ENCODE measurements at regions not wholly inside any gene's neighbourhood (a gene's known extent, or its start where the extent isn't known, plus 50 kb on each side); places are given as distances from the start of the nearest gene placed in this dataset.

DNA sequence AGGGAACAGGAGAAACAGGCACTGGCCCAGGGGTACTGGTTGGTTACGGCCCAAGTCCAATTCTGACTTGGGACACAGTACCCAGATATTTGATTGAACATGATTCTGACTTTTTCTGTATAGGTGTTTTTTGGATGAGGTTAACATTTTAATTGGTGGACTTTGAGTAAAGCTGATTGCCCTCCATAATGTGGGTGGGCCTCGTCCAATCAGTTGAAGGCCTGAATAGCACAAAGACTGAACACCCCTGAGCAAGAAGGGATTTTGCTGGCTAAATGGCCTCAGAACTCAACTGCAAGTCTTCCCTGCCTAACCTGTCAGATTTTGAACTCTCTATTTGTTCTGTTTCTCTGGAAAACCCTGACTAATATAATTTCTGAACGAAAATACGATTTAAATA lies 222.6 kb downstream of the TEX36 start:
- H3K4me3 Mint-ChIP-seq, result no peak overlapping the region
- H3K4me1 Mint-ChIP-seq, result peaks cover 34% of the 10 kb centered on the region
- DNase-seq (ENCODE audit: low spot score in 2 of 2, unreplicated experiment in 2 of 2), result no peak
- TF ChIP-seq, protein P1, sequence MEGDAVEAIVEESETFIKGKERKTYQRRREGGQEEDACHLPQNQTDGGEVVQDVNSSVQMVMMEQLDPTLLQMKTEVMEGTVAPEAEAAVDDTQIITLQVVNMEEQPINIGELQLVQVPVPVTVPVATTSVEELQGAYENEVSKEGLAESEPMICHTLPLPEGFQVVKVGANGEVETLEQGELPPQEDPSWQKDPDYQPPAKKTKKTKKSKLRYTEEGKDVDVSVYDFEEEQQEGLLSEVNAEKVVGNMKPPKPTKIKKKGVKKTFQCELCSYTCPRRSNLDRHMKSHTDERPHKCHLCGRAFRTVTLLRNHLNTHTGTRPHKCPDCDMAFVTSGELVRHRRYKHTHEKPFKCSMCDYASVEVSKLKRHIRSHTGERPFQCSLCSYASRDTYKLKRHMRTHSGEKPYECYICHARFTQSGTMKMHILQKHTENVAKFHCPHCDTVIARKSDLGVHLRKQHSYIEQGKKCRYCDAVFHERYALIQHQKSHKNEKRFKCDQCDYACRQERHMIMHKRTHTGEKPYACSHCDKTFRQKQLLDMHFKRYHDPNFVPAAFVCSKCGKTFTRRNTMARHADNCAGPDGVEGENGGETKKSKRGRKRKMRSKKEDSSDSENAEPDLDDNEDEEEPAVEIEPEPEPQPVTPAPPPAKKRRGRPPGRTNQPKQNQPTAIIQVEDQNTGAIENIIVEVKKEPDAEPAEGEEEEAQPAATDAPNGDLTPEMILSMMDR (IDR thresholded peaks at IDR 0.05; ENCODE audit: unreplicated experiment), result no peak
- no peak overlapping the region for H3K27ac Mint-ChIP-seq
- H3K36me3 Mint-ChIP-seq, result no peaks in the 10 kb centered on the region
- no peaks in the 10 kb centered on the region for H3K9me3 Mint-ChIP-seq
- H3K27me3 Mint-ChIP-seq (ENCODE audit: low read depth), result peaks cover under 1% of the 10 kb centered on the region

DNA sequence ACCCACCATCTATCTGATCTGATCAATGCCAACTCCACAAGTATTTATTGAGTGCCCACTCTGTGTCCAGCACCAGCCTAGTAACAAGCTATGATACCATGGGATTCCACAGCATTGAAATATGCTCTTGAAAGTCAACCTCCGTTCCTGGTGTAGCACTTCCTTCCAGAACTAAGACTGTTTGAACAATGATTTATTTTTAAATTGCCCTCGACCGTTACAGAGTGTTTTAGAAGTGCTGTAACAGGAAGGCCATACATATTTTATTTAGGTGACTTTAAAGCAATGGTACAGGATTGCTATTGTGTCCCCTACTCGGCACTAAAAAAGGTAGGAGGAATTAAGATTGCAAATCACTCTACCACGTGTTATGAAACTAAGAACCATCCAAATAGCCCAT lies 225.6 kb downstream of the TEX36 start:
- Mint-ChIP-seq H3K27ac (peak overlapping the region; percentile 66), H3K9me3 (no peaks in the 10 kb centered on the region), H3K4me3 (no peak overlapping the region), H3K27me3 (ENCODE audit: low read depth) (no peaks in the 10 kb centered on the region), H3K36me3 (no peaks in the 10 kb centered on the region), H3K4me1 (peaks cover 45% of the 10 kb centered on the region)
- DNase-seq (ENCODE audit: low spot score in 2 of 2, unreplicated experiment in 2 of 2), result no peak
- TF ChIP-seq, protein P1 (IDR thresholded peaks at IDR 0.05; ENCODE audit: unreplicated experiment), result no peak

DNA sequence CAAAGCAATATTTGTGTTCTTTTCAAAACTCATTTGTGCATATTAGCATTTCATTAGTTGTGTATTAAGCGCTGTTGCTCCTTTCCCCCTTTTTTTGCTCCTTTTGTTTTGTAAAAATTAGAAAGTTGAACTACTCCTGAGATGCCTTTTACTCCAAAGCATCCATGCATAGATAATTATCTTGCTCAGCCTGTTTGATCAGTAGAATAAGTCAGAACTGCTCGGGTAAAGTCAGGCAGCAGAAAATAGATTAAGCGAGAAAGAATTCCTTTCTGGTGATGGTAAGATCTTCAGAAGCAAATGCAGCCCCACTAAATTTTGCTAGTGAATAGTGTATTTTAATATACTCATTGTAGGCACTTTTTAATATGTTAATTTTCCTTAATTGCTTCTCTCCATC lies 227.1 kb downstream of the TEX36 start:
- no peak for DNase-seq (ENCODE audit: low spot score in 2 of 2, unreplicated experiment in 2 of 2)
- no peaks in the 10 kb centered on the region for H3K27me3 Mint-ChIP-seq (ENCODE audit: low read depth)

DNA sequence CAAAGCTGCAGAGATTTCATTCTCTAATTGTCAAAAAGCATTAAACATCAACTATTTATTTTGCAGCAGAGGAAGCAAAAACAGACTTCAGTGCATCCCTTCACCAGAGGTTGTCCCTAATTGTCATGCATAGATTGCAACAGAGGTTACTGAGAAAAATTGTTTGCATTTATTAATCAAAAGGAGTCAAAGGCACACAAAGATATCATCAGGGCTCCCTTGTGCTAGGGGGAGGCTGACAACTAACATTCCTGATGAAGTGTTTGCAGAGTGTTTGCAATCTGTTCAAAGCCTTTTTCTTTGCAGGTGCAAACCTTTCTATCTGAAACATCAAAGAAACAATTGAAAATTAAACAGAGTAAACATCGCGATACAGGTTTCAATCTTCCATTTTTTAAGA lies 227.5 kb downstream of the TEX36 start:
- Mint-ChIP-seq H3K27ac (peak overlapping the region; percentile 3), H3K9me3 (no peaks in the 10 kb centered on the region), H3K4me3 (no peak overlapping the region), H3K27me3 (ENCODE audit: low read depth) (no peaks in the 10 kb centered on the region), H3K4me1 (peaks cover 45% of the 10 kb centered on the region), H3K36me3 (no peaks in the 10 kb centered on the region)
- TF ChIP-seq, protein P1 (IDR thresholded peaks at IDR 0.05; ENCODE audit: unreplicated experiment), result no peak
- DNase-seq (ENCODE audit: low spot score in 2 of 2, unreplicated experiment in 2 of 2), result no peak

More for the DNA sequence above, 227.1 kb downstream of the TEX36 start:
- no peaks in the 10 kb centered on the region for H3K9me3 Mint-ChIP-seq
- H3K4me1 Mint-ChIP-seq, result peaks cover 49% of the 10 kb centered on the region
- H3K36me3 Mint-ChIP-seq, result no peaks in the 10 kb centered on the region
- no peak overlapping the region for H3K4me3 Mint-ChIP-seq
- TF ChIP-seq, protein P1 (IDR thresholded peaks at IDR 0.05; ENCODE audit: unreplicated experiment), result no peak
- peak overlapping the region; percentile 79 for H3K27ac Mint-ChIP-seq

DNA sequence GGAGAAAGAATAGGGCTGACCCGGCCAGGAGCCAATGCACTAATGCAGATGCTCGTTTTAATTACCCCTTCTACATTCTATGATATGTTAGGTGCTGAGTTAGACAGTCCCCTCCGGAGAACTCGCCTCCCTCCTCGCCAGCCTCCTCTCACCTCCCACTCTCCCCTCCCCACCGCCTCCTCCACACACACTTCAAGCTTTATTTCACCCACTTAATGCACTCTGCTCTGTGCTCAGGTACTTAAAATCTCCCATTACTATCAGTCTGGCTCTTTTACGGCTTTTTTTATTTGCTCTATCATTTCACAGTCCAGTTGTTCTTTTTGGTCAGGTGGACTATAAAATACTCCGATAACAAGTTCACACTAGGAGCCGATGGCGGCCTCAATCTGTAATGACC lies 231.6 kb downstream of the TEX36 start:
- no peaks in the 10 kb centered on the region for H3K36me3 Mint-ChIP-seq
- DNase-seq (ENCODE audit: low spot score in 2 of 2, unreplicated experiment in 2 of 2), result no peak
- no peak overlapping the region for H3K4me3 Mint-ChIP-seq
- peaks cover 26% of the 10 kb centered on the region for H3K4me1 Mint-ChIP-seq
- TF ChIP-seq, protein P1 (IDR thresholded peaks at IDR 0.05; ENCODE audit: unreplicated experiment), result no peak
- H3K27me3 Mint-ChIP-seq (ENCODE audit: low read depth), result no peaks in the 10 kb centered on the region
- H3K27ac Mint-ChIP-seq, result no peak overlapping the region
- no peaks in the 10 kb centered on the region for H3K9me3 Mint-ChIP-seq

DNA sequence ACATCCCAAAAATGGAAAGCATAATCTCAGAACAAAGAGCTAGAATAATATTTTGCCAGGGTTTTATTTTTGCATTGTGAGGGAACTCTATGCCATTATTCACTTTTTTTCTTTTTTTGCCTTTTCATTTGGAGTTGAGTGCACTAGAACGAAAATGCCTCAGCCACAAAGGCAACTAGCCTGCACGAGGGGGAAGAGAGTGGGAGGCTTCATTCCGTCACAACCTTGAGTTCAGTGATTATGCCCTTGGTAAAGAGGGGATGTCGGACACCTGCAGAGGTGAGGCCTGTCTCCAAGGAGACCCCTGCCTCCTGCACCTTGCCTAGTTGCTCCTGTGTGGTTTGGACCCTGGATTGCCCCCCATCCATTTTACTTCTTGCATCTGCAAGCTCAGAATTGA lies 232.7 kb downstream of the TEX36 start:
- Mint-ChIP-seq H3K27ac (no peak overlapping the region), H3K4me3 (no peak overlapping the region), H3K9me3 (no peaks in the 10 kb centered on the region), H3K36me3 (no peaks in the 10 kb centered on the region), H3K4me1 (peaks cover 15% of the 10 kb centered on the region), H3K27me3 (ENCODE audit: low read depth) (peaks cover 2% of the 10 kb centered on the region)
- TF ChIP-seq, protein P1 (IDR thresholded peaks at IDR 0.05; ENCODE audit: unreplicated experiment), result no peak
- no peak for DNase-seq (ENCODE audit: low spot score in 2 of 2, unreplicated experiment in 2 of 2)

Data from mesothelial cell of epicardium (in vitro differentiated cells).